GM21723 (cell line): ENCODE measurements at regions not wholly inside any gene's neighbourhood (a gene's known extent, or its start where the extent isn't known, plus 50 kb on each side); places are given as distances from the start of the nearest gene placed in this dataset.
"Not testable (repeated sequence)": the region's sequence is repeated elsewhere in the genome, so short reads cannot be mapped to it uniquely, and the experiment has no call there.

ENCODE experiments used
- ATAC-seq: cut with Tn5 transposase; IDR thresholded peaks from one replicate; pipeline ENCODE4 v1.9.1; 2021; ENCODE audit warnings: mild to moderate bottlenecking, moderate library complexity; ENCODE audit not compliant: unreplicated experiment

DNA sequence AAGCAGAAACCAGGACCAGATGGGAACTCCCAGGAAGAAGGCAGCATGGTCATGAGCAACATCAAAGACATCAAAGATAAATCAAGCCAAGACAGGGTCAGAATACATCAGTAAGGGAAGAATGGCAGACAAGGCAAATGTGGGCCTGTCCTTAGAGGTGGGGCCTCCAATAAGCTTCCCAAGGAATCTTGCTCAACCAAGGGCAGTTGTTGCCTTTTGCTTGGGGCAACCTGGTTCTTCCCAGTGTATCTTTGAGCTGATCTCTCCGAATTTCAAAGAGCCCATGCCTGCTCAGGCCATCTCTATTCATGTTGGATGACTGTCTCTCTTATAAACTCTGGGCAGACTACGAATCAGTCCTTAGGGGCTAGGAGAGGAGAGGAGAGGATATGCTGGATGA is 68.4 kb upstream of the HABP2 start:
- ATAC-seq, result no peak

GRCh38 chr10:113485736-113486135 is 67.1 kb upstream of the HABP2 start:
- no peak for ATAC-seq

DNA sequence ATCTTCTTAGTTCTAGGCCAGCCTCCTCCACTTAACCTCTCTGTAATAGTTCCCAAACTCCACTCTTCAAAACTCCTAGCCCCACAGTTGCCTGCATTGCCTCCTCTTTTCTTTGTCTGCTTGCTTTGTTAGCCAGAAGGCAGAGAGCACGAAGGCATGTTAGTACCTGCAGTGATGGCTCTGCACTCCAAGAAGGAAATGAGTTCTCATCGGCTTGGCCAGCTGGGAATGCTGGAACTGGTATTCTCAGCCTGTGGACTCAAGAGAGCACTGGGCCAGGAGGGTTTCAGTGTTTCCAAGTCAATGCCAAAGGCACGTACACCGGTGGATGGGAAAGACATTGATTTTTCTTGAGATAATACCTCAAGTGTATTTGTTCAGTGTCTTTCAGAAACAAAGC is 66.3 kb upstream of the HABP2 start:
- ATAC-seq, result no peak

- ATAC-seq, result no peak
These were observed 65.7 kb upstream of the HABP2 start for GRCh38 chr10:113487154-113487553.

DNA sequence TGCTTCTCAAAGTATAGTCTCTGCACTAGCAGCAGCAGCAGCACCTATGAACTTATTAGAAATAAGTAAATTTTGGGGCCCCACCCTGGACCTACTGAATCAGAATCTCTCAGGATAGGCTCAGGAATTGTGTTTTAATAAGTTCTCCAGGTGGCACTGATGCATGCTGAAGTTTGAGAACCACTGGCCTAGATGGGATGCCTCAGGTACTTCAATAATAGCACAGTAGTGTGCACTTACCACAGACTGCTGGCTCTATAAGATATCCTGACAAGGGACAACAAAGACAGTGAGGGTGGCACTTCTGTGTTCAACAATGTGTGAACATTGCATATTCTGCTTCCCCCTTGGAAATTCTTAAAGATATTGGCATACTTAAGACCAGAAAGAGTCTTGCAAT is 64.7 kb upstream of the HABP2 start:
- no peak for ATAC-seq

GRCh38 chr10:113489522-113489921 is 63.3 kb upstream of the HABP2 start:
- ATAC-seq, result not testable (repeated sequence)

- ATAC-seq, result no peak
These were observed 60.8 kb upstream of the HABP2 start for GRCh38 chr10:113491967-113492565.

DNA sequence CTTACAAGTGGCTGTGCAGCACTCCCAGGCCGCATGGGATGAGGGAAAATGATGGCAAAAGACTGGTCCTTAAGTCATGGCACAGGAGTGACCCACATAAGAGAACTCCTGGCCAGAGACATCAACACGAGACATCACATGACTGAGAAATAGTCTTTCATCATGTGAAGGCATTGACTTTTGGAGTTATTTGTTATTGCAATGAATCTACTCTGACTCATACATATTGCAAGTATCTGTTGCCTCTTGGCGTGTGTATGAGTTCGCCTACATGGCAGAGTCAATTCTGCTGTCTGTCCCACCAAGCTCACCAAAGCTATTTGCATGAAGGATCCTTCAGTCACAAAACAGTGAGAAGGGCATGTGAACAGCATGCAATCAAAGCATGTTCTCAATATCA is 59.7 kb upstream of the HABP2 start:
- ATAC-seq, result no peak

GRCh38 chr10:113493882-113494301 is 59.0 kb upstream of the HABP2 start:
- ATAC-seq, result no peak

DNA sequence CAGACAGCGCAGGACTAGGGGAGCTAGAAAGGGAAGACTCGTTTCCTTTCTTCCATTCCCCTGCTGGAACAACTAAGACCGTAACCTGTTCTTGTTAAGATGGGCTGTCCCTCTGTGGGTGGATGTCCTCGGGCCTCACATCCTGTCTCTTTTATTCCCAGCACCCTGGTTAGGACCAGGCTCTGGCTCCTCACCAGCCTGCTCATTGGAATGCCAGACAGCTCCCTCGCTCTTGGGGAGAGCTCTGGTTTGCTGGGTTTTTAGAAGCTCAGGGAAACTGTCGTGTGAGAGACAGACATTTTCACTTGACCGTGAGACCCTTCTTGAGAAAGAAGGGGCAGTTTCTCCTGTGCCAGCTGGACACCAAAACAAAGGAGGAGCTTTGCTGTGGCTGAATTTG is 58.1 kb upstream of the HABP2 start:
- ATAC-seq, result no peak

GRCh38 chr10:113495553-113495952 is 57.3 kb upstream of the HABP2 start:
- no peak for ATAC-seq

DNA sequence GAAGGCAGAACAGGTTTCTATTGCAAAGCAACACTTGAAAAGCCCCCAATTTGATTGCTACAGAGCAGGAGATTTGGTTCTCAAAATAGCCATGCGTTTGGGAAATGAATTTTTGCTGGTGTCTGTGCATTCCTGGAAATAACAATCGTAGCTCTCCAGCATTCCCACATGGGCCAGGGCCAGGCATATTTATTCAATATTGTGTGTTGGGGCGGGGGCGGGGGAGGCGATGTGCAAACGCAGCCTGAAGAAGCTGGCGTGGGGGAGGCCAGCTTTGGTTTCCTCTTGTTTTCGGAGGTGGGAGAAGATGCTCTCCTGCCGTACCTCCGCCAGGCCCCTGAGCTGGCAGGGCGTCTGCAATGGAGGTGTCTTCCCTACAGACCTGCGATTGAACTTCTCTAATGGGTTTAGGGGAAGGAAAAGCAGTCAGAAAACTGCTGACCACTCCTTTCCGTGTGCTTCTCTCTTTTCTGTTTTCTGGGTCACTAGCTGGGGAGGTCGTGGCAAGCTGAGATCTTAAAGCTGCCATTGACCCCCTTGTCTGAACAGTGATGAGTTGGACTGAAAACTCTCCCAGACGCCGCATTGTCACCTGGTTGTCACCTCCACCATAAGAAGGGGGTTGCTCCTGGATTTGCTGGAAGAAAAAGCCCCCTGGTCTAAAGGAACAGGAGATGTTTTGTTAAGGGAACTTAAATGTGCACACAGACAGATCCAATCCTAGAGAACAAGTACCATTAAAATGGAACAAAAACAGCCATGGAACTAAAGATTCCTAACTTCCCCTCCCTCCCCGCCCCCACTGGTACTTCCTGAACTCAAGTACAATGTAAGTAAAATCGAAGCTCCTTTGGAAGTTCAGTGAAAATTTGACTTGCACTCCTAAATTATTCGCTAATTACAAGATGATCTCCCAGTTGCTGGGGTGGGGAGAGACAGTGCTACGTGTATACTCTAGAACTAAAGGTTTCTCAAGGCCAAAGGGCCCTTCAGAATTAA is 56.4 kb upstream of the HABP2 start:
- ATAC-seq, result no peak

- ATAC-seq, result no peak
These were observed 55.7 kb upstream of the HABP2 start for GRCh38 chr10:113497198-113497597.

- no peak for ATAC-seq
These were observed 53.9 kb upstream of the HABP2 start for GRCh38 chr10:113498997-113499396.

GRCh38 chr10:113499806-113500205 is 53.0 kb upstream of the HABP2 start:
- ATAC-seq, result no peak

DNA sequence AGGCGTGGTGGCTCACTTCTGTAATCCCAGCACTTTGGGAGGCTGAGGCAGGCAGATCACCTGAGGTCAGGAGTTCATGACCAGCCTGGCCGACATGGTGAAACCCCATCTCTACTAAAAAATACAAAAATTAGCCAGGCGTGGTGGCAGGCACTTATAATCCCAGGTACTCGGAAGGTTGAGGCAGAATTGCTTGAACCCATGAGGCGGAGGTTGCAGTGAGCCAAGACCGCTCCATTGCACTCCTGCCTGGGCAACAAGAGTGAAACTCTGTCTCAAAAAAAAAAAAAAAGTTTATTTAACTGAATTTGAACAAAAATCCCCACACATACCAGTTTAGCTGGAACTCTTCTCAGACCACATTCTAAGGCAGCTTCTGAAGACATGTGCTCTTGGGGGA is 51.8 kb upstream of the HABP2 start:
- ATAC-seq, result not testable (repeated sequence)
